Stimulated activated naive CD4-positive, alpha-beta T cell treated with Interleukin-2 at 50 U/mL for 16 hours (primary cell): ENCODE measurements at regions not wholly inside any gene's neighbourhood (a gene's known extent, or its start where the extent isn't known, plus 50 kb on each side); places are given as distances from the start of the nearest gene placed in this dataset.

Experiments used
- DNase-seq: peaks from one replicate; lab custom pipeline; 2025; lab: John Stamatoyannopoulos, UW

DNA sequence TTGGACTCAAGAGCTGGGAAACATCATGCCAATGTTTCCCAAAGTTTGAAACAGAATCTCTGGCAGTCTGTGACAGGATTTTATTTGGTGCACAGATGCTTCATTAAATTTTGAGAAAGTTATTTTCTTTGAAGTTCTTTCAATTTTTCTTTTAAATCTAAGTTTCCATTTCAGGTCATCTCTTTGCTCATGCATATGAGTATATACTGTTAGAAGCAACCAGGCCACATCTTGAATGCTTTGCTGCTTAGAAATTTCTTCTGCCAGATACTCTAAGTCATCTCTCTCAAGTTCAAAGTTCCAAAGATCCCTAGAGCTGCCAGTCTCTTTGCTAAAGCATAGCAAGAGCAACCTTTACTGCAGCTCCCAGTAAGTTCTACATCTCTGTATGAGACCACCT lies 59.1 kb upstream of the CCDC28A start:
- DNase-seq: no peak

DNA sequence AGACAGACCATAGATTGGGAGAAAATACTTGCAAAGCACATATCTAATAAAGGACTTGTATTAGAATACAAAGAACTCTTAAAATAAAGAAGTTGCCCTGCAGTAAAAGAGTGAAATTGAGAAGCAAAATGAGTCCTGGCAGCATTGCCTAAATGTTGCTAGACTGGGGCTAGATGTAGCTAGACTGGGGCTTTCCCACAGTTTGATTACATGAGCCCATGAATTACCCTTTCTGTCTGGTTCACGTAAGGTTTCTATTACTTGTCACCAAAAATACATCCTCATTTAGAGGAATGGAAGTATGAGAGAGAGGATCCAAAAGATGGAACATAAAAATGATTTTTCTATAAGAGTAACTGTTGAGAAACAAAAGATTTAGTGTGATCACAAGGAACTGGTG lies 57.6 kb upstream of the CCDC28A start:
- no peak for DNase-seq

DNA sequence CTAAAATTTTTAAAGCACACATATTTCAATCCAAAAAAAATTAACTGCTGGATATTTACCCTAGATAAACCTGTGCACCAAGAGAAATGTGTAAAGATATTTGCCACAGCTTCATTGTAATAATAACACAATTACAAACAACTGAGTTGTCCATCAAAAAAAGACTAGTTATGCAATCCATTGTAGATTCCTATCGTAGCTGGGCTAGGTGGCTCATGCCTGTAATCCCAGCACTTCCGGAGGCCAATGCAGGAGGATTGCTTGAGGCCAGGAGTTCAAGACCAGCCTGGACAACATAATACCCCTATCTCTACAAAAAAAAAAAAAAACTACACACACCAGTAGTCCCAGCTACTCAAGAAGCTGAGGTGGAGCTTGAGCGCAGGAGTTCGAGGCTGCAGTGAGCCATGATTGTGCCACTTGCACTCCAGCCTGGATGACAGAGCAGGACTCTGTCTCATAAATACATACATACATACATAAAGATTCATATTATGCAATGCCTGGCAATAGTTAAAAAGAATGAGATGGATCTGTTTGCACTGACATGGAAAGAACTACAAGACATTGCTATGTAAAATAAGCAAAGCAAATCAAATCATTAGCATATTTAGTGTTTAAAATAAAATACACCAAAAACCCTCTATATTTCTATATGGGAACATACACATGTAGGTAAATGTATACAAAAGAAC lies 56.5 kb upstream of the CCDC28A start:
- no peak for DNase-seq

DNA sequence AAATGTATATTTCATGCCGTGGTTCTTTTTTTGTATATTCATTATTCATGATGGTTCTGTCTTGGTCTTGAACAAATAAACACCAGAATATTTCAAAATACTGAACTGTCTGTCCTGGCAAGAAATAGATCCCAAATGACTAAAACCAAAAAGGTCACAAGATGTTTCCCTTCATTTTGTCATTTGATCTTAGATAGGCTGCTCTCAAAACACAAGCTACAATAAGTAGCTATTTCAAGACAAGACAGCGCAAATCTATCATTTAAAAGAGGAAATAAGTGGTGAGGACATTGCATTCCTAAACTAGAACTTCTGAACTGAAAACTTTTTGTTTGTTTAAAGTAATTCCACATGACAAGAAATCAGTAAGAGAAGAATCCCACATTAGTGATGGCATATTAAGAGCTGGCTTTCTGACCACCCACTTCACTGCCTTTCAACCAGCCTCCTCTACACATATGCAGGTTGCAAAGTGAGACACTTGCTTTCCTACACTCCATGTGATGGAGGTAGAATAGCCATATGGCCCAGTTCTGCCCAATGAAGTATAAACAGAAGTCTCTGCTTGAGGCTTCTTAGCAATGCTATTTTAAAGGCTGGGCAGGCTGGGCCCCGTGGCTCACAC lies 54.4 kb upstream of the CCDC28A start:
- no peak for DNase-seq

DNA sequence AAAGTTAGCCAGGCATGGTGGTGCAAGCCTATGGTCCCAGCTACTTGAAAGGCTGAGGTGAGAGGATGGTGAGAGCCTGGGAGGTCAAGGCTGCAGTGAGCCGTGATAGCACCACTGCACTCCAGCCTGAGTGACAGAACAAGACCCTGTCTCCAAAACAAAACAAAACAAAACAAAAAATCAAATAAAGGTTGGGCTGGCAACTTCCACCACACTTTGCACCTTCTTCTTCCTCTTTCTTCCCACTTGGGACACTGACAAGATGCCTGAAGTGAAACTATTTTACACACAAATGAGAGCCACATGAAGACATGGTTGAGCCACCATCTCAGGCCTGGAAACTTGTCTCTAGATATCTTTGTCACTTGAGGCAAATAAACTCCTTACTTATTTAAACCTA lies 53.8 kb upstream of the CCDC28A start:
- no peak for DNase-seq

DNA sequence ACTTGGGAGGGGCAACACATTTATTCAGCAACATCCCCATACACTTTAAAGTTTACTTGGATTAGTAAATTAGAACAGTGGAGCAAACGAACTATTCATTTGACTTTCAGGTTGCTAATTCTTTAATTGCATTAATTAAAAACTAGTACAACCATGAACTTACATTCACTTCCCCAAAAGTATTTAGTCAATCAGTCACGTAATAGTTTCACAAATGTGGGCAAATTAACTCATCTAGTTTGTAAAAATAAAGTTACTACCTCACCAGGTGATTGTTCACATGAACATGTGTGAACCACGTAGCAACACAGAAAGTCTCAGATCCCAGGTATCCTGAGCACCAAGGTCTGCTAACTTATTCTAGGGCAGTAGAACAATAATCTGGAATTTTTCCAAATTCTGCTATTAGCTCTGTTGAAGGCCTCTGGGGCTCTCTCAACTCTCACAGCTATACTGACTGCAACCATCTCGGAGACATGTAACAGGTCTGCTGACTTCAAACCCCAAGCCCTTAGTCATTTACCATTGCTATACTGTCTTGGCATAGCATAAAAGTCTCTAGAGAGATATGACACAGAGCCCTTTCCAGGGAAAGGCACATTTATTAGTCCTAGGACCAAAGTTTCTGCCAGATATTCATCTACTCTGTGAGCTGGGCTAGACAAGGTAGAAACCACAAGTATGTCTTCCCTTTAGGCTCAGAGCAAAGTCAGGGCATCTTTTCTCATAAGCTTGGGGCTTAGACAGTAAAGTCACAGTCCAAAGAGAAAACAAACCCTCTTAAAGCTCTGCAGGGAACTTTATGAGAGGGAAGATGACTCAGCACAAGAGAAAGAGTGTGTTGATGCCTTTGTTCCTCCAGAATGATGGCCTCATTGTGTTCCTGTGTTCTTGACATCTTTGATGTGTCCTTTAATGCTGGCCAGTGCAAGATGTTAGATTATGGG lies 50.9 kb upstream of the CCDC28A start:
- no peak for DNase-seq
